ENCODE measurements at regions not wholly inside any gene's neighbourhood (a gene's known extent, or its start where the extent isn't known, plus 50 kb on each side); places are given as distances from the start of the nearest gene placed in this dataset.

DNA sequence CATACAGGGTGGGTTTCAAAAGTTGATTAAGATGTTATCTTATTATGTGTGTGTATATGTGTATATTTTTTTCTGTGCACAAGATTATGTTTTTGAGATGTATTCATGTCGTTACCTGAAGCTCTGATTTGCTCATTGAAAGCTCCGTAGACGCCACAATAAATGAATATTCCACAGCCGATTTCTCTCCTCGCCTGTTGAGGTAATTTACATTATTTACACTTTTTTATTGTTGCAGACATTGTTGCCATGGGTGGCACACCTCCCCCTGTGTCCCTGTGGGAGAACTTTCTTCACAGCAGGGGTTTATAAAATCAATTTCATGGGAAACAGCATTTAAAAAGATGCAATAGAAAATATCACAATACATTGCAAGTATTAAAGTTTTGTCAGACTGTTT lies 100.6 kb downstream of the GLI2 start:
- TF ChIP-seq, protein P1, sequence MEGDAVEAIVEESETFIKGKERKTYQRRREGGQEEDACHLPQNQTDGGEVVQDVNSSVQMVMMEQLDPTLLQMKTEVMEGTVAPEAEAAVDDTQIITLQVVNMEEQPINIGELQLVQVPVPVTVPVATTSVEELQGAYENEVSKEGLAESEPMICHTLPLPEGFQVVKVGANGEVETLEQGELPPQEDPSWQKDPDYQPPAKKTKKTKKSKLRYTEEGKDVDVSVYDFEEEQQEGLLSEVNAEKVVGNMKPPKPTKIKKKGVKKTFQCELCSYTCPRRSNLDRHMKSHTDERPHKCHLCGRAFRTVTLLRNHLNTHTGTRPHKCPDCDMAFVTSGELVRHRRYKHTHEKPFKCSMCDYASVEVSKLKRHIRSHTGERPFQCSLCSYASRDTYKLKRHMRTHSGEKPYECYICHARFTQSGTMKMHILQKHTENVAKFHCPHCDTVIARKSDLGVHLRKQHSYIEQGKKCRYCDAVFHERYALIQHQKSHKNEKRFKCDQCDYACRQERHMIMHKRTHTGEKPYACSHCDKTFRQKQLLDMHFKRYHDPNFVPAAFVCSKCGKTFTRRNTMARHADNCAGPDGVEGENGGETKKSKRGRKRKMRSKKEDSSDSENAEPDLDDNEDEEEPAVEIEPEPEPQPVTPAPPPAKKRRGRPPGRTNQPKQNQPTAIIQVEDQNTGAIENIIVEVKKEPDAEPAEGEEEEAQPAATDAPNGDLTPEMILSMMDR (IDR thresholded peaks at IDR 0.05; ENCODE audit: unreplicated experiment in 3 of 3): no peak
- H3K4me1 Mint-ChIP-seq: peaks cover 12% of the 10 kb centered on the region
- H3K27me3 Mint-ChIP-seq (ENCODE audit: low read depth): peaks cover 3% of the 10 kb centered on the region
- peaks cover 9% of the 10 kb centered on the region for H3K36me3 Mint-ChIP-seq (ENCODE audit: low read depth)
- H3K9me3 Mint-ChIP-seq: no peaks in the 10 kb centered on the region
- H3K4me3 Mint-ChIP-seq: no peak overlapping the region
- no peak overlapping the region for H3K27ac Mint-ChIP-seq

DNA sequence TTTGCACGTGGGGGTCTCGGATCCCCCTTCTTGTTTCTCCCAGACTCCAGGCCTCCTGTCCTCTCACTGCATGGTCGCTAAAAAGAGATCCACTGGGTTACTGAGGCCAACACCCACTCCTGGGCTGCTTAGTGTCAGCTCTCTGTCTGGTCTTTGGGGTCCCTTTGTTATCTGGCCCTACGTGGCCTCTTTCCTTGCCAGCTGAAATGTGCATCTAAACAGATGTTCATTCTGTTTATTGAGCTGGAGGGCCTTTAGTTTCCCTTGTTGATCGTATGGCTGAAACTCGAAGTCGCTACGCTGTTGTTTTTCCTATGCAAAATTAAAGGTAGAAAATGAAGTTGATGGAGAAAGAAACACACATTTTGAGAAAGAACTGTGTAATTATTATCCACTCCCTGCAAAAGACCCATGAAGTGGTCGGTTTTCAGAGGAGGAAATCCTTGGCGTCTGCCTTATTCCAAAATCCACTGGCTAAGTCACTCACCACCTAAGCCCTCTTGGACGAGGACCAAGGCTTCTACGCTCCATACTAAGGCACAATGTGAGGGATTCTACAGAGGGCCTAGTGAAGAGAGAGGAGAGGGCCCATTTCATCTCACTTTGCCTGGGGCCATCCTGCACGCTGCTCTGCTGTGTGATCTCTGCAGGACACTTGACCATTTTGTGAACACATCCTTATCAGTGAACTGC lies 105.3 kb downstream of the GLI2 start:
- H3K27me3 Mint-ChIP-seq (ENCODE audit: low read depth): peaks cover 10% of the 10 kb centered on the region
- H3K27ac Mint-ChIP-seq: peak overlapping the region in 1 of 3 experiments; percentile 26
- H3K36me3 Mint-ChIP-seq (ENCODE audit: low read depth): peaks cover 12% of the 10 kb centered on the region
- H3K4me1 Mint-ChIP-seq: peaks cover 34% of the 10 kb centered on the region
- H3K4me3 Mint-ChIP-seq: no peak overlapping the region
- TF ChIP-seq, protein P1 (IDR thresholded peaks at IDR 0.05; ENCODE audit: unreplicated experiment in 3 of 3): no peak
- no peaks in the 10 kb centered on the region for H3K9me3 Mint-ChIP-seq

DNA sequence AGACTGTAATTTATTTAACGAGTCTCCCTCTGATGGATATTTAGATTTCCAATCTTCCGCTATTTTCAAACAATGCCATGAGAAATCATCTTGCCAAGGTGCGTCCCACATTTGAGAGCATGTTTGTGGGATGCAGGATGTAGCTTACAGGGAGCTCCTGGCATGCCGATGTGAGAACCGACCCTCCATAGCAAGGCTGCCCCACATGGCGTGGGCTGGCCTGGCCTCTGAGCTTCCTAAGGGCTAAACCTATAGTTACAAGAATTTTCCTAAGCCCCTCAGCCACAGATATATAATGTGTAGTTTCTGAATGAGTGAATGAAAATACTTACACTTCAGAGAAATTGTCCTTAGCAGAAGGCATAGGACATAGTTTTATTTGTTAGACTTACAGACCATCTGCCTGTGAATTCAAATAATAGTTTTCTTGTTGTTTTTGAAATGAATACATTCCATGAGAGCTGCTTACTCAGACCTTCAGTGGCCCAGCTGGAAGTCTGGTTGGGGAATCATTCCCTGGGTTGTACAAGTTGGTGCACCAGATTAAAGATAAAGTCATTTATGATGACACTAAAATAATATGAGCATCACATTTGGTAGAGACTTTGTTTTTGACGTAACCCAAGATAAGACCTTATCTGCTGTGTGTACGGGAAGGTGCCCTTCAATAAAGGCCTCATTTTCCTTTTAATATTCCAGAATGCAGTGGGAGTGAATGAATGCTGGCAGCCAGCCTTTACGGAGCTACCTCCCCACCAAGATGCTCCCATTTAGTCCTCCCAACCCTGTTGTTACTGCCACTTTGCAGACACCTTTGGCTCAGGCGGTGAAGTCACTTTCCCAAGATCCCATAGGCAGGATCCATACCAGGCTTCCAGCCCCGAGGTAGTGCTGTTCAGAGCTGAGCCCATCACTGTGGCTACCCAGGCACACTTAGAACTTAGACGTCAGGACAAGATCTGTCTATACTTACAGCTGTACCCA lies 107.1 kb downstream of the GLI2 start:
- no peak overlapping the region for H3K4me3 Mint-ChIP-seq
- no peaks in the 10 kb centered on the region for H3K9me3 Mint-ChIP-seq
- H3K27me3 Mint-ChIP-seq (ENCODE audit: low read depth): peaks cover 10% of the 10 kb centered on the region

DNA sequence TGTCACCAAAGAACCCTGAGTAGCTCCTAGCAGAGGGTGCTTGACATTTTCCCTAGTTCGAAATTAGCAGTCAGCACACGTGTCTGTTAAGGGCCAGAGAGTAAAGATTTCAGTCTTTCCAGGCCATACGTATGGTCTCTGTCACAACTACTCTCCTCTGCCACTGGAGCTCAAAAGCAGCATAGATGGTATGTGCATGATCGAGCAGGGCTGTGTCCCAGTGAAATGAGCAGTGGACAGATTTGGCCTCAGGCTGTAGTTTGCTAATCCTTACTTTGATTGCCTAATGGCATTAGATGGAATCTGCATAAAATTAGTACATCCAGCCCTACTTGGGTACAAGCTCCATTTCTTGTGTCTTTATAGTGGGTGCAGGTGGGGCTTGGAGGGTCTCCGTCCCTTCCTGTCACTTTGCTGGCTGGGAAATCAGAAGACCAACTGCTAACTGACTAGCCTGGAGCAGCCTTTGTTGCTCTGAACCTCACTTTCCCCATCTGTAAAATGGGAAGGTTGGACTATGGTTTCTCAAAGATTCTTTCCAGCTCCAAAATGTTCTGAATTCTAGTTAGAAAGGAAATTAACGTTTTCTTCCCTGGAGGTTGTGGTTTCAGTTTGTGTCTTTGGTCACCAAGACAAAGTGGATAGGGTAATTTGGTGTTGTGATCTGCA lies 108.5 kb downstream of the GLI2 start:
- H3K9me3 Mint-ChIP-seq: peaks cover 9% of the 10 kb centered on the region
- peaks cover 67% of the 10 kb centered on the region for H3K4me1 Mint-ChIP-seq
- TF ChIP-seq, protein P1 (IDR thresholded peaks at IDR 0.05; ENCODE audit: unreplicated experiment in 3 of 3): no peak

More for the DNA sequence above, 107.1 kb downstream of the GLI2 start:
- Mint-ChIP-seq H3K4me1 (peaks cover 52% of the 10 kb centered on the region), H3K36me3 (ENCODE audit: low read depth) (peaks cover 8% of the 10 kb centered on the region), H3K27ac (peak overlapping the region in 1 of 3 experiments; percentile 49)
- TF ChIP-seq, protein P1 (IDR thresholded peaks at IDR 0.05; ENCODE audit: unreplicated experiment in 3 of 3): no peak

DNA sequence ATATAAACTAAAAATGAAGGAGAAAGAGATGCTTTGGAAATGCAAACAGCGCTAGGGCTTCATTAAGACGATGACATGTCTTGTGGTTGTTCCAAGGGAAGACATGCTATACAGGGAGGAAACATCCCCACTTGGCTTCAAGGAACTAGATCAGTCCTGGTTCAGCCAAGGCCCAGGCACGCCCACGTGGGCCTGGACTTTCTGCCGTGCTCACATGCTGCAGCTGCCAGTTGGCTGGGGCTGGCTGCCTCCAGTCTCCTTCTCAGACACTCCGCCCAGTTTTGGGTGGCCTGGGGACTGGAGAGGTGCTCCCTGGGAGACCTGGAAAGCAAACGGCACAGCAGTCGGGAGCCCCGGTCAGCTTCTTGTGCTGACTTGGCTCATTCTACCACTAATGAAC lies 109.6 kb downstream of the GLI2 start:
- Mint-ChIP-seq H3K27ac (peak overlapping the region in 1 of 3 experiments; percentile 77), H3K27me3 (ENCODE audit: low read depth) (peaks cover 14% of the 10 kb centered on the region), H3K4me3 (no peak overlapping the region), H3K4me1 (peaks cover 68% of the 10 kb centered on the region), H3K36me3 (ENCODE audit: low read depth) (peaks cover 32% of the 10 kb centered on the region), H3K9me3 (peaks cover 15% of the 10 kb centered on the region)
- TF ChIP-seq, protein P1 (IDR thresholded peaks at IDR 0.05; ENCODE audit: unreplicated experiment in 3 of 3): no peak

More for the DNA sequence above, 108.5 kb downstream of the GLI2 start:
- Mint-ChIP-seq H3K27ac (no peak overlapping the region), H3K4me3 (no peak overlapping the region), H3K27me3 (ENCODE audit: low read depth) (peaks cover 14% of the 10 kb centered on the region), H3K36me3 (ENCODE audit: low read depth) (peaks cover 21% of the 10 kb centered on the region)

All from nephron (organoid).